ENCODE measurements at regions not wholly inside any gene's neighbourhood (a gene's known extent, or its start where the extent isn't known, plus 50 kb on each side); places are given as distances from the start of the nearest gene placed in this dataset.

GRCh38 chr4:66972087-66972486 lies 573.2 kb downstream of the CENPC start:
- Histone ChIP-seq H3K27me3 (ENCODE audit: control insufficient read depth, insufficient read depth, low read length) (no peaks in the 10 kb centered on the region), H3K4me1 (ENCODE audit: control insufficient read depth, insufficient read depth, low read length) (no peaks in the 10 kb centered on the region), H3K36me3 (ENCODE audit: control insufficient read depth, insufficient read depth, low read length) (no peaks in the 10 kb centered on the region), H3K9me3 (ENCODE audit: control insufficient read depth, insufficient read depth, low read depth, low read length) (no peaks in the 10 kb centered on the region), H3K27ac (ENCODE audit: low read length) (no peak overlapping the region), H3K4me3 (ENCODE audit: low read depth in 2 of 2, low read length in 2 of 2) (no peak overlapping the region)
- ATAC-seq, result no peak
- intact Hi-C loops (cut with micrococcal nuclease; ENCODE audit: unreplicated experiment), result no loop called here
- ChIA-PET POLR2A (no interaction called here), CTCF (no interaction called here)
- in situ Hi-C loops (cut with HindIII; ENCODE audit: low pct_unique_long_range_greater_than_20kb, low sequenced_read_pairs), result no loop called here
- TF ChIP-seq REST (IDR thresholded peaks at IDR 0.05; ENCODE audit: insufficient read depth in 1 of 2, low read depth in 2 of 2, low read length in 1 of 2) (no peak), CTCF (IDR thresholded peaks at IDR 0.05) (no peak), SIN3A (IDR thresholded peaks at IDR 0.05; ENCODE audit: borderline replicate concordance, insufficient read depth, low read depth, low read length) (no peak), TCF7L2 (IDR thresholded peaks at IDR 0.05; ENCODE audit: low read depth, low read length) (no peak), POLR2AphosphoS5 (IDR thresholded peaks at IDR 0.05; ENCODE audit: low read depth, low read length) (no peak)
- no TSS peak for BruUV-seq (replicated peaks)
- DNase-seq (ENCODE audit: low read depth, low spot score), result no peak

GRCh38 chr4:66964467-66964866 lies 580.8 kb downstream of the CENPC start:
- no peaks in the 10 kb centered on the region for H3K4me1 ChIP-seq (ENCODE audit: control insufficient read depth, insufficient read depth, low read length)
- in situ Hi-C loops (cut with HindIII; ENCODE audit: low pct_unique_long_range_greater_than_20kb, low sequenced_read_pairs) (no loop called here), intact Hi-C loops (cut with micrococcal nuclease; ENCODE audit: unreplicated experiment) (no loop called here)
- no TSS peak for BruUV-seq (replicated peaks)
- no peak overlapping the region for H3K27ac ChIP-seq (ENCODE audit: low read length)
- H3K9me3 ChIP-seq (ENCODE audit: control insufficient read depth, insufficient read depth, low read depth, low read length), result no peaks in the 10 kb centered on the region
- POLR2A ChIA-PET, result no interaction called here
- H3K4me3 ChIP-seq (ENCODE audit: low read depth in 2 of 2, low read length in 2 of 2), result no peak overlapping the region
- CTCF ChIA-PET, result no interaction called here
- no peak for TF ChIP-seq CTCF (IDR thresholded peaks at IDR 0.05)
- no peak for TF ChIP-seq SIN3A (IDR thresholded peaks at IDR 0.05; ENCODE audit: borderline replicate concordance, insufficient read depth, low read depth, low read length)
- no peak for TF ChIP-seq POLR2AphosphoS5 (IDR thresholded peaks at IDR 0.05; ENCODE audit: low read depth, low read length)
- no peak for TF ChIP-seq REST (IDR thresholded peaks at IDR 0.05; ENCODE audit: insufficient read depth in 1 of 2, low read depth in 2 of 2, low read length in 1 of 2)
- no peak for TF ChIP-seq TCF7L2 (IDR thresholded peaks at IDR 0.05; ENCODE audit: low read depth, low read length)
- H3K36me3 ChIP-seq (ENCODE audit: control insufficient read depth, insufficient read depth, low read length), result no peaks in the 10 kb centered on the region
- no peaks in the 10 kb centered on the region for H3K27me3 ChIP-seq (ENCODE audit: control insufficient read depth, insufficient read depth, low read length)
- no peak for ATAC-seq
- DNase-seq (ENCODE audit: low read depth, low spot score), result no peak

Measured in Panc1 (cell line).